GM18909 (cell line): ENCODE measurements at regions not wholly inside any gene's neighbourhood (a gene's known extent, or its start where the extent isn't known, plus 50 kb on each side); places are given as distances from the start of the nearest gene placed in this dataset.
"Not testable (repeated sequence)": the region's sequence is repeated elsewhere in the genome, so short reads cannot be mapped to it uniquely, and the experiment has no call there.

Experiments used
- ATAC-seq: cut with Tn5 transposase; IDR thresholded peaks from one replicate; pipeline ENCODE4 v1.9.1; 2021; ENCODE audit warnings: mild to moderate bottlenecking; ENCODE audit not compliant: unreplicated experiment, poor library complexity

GRCh38 chr5:36777105-36777757 lies 99.3 kb upstream of the NIPBL start:
- no peak for ATAC-seq

GRCh38 chr5:36778336-36778735 lies 98.2 kb upstream of the NIPBL start:
- ATAC-seq = no peak

GRCh38 chr5:36782612-36783011 lies 94.0 kb upstream of the NIPBL start:
- ATAC-seq = not testable (repeated sequence)

- no peak for ATAC-seq
Observed at GRCh38 chr5:36786448-36787012, 90.0 kb upstream of the NIPBL start.

- ATAC-seq = no peak
Observed at GRCh38 chr5:36787365-36788093, 89.0 kb upstream of the NIPBL start.

- no peak for ATAC-seq
Observed at GRCh38 chr5:36790847-36791246, 85.7 kb upstream of the NIPBL start.

GRCh38 chr5:36792560-36793180 lies 83.9 kb upstream of the NIPBL start:
- no peak for ATAC-seq

- ATAC-seq = no peak
Observed at GRCh38 chr5:36795366-36795765, 81.2 kb upstream of the NIPBL start.

GRCh38 chr5:36796155-36796554 lies 80.4 kb upstream of the NIPBL start:
- no peak for ATAC-seq

GRCh38 chr5:36801523-36801922 lies 75.0 kb upstream of the NIPBL start:
- no peak for ATAC-seq

GRCh38 chr5:36802187-36802586 lies 74.4 kb upstream of the NIPBL start:
- ATAC-seq = no peak

- ATAC-seq = not testable (repeated sequence)
Observed at GRCh38 chr5:36813249-36813648, 63.3 kb upstream of the NIPBL start.

GRCh38 chr5:36815871-36816270 lies 60.7 kb upstream of the NIPBL start:
- no peak for ATAC-seq

GRCh38 chr5:36820900-36821299 lies 55.7 kb upstream of the NIPBL start:
- no peak for ATAC-seq

- no peak for ATAC-seq
Observed at GRCh38 chr5:36826694-36827093, 49.9 kb upstream of the NIPBL start.
